ENCODE measurements at regions not wholly inside any gene's neighbourhood (a gene's known extent, or its start where the extent isn't known, plus 50 kb on each side); places are given as distances from the start of the nearest gene placed in this dataset.
A peak's percentile ranks its signal among the peaks of the same experiment; 100 is the strongest.

- no peak for DNase-seq
These were observed 59.6 kb downstream of the C3orf38 start for GRCh38 chr3:88209356-88209755.

- no peak for DNase-seq
These were observed 61.5 kb downstream of the C3orf38 start for GRCh38 chr3:88211096-88211890.

GRCh38 chr3:88219138-88219792, 69.5 kb downstream of the C3orf38 start:
- DNase-seq, result peak in 3 of 4 experiments; percentile 20 to 28 (median 21)

GRCh38 chr3:88220126-88220525, 70.4 kb downstream of the C3orf38 start:
- DNase-seq, result no peak

- DNase-seq, result no peak
These were observed 72.0 kb downstream of the C3orf38 start for GRCh38 chr3:88221726-88222125.

GRCh38 chr3:88222343-88222742, 72.6 kb downstream of the C3orf38 start:
- no peak for DNase-seq

- DNase-seq, result no peak
These were observed 75.7 kb downstream of the C3orf38 start for GRCh38 chr3:88225326-88226008.

- DNase-seq, result no peak
These were observed 77.2 kb downstream of the C3orf38 start for GRCh38 chr3:88226910-88227309.

- DNase-seq, result no peak
These were observed 80.9 kb downstream of the C3orf38 start for GRCh38 chr3:88230638-88231037.

GRCh38 chr3:88231207-88231606, 81.4 kb downstream of the C3orf38 start:
- no peak for DNase-seq

- no peak for DNase-seq
These were observed 81.9 kb downstream of the C3orf38 start for GRCh38 chr3:88231632-88232031.

- no peak for DNase-seq
These were observed 85.3 kb downstream of the C3orf38 start for GRCh38 chr3:88235102-88235501.

GRCh38 chr3:88239870-88240269, 90.1 kb downstream of the C3orf38 start:
- DNase-seq, result no peak

GRCh38 chr3:88248658-88249057, 98.9 kb downstream of the C3orf38 start:
- no peak for DNase-seq

- DNase-seq, result no peak
These were observed 109.3 kb downstream of the C3orf38 start for GRCh38 chr3:88259045-88259444.

- no peak for DNase-seq
These were observed 112.8 kb downstream of the C3orf38 start for GRCh38 chr3:88262527-88262926.

GRCh38 chr3:88263417-88264100, 113.8 kb downstream of the C3orf38 start:
- no peak for DNase-seq

GRCh38 chr3:88267441-88267840, 117.7 kb downstream of the C3orf38 start:
- DNase-seq, result no peak

GRCh38 chr3:88267847-88268246, 118.1 kb downstream of the C3orf38 start:
- no peak for DNase-seq

GRCh38 chr3:88280326-88280725, 130.6 kb downstream of the C3orf38 start:
- DNase-seq, result no peak

GRCh38 chr3:88282528-88283241, 132.9 kb downstream of the C3orf38 start:
- no peak for DNase-seq

- DNase-seq, result no peak
These were observed 133.5 kb downstream of the C3orf38 start for GRCh38 chr3:88283242-88283592.
